ENCODE measurements at regions not wholly inside any gene's neighbourhood (a gene's known extent, or its start where the extent isn't known, plus 50 kb on each side); places are given as distances from the start of the nearest gene placed in this dataset.

GRCh38 chr11:92892802-92893684 is 76.4 kb upstream of the MTNR1B start:
- TF ChIP-seq CTCF (IDR thresholded peaks at IDR 0.05; ENCODE audit: low read depth, low read length, missing control alignments) = no peak
- in situ Hi-C loops (cut with HindIII; ENCODE audit: low sequenced_read_pairs) = no loop called here
- no peak for DNase-seq (ENCODE audit: low read depth)
- no peak overlapping the region for H3K4me3 ChIP-seq (ENCODE audit: low read depth, low read length)

GRCh38 chr11:92894197-92894596 is 75.3 kb upstream of the MTNR1B start:
- DNase-seq (ENCODE audit: low read depth) = peak; percentile 43
- no peak overlapping the region for H3K4me3 ChIP-seq (ENCODE audit: low read depth, low read length)
- in situ Hi-C loops (cut with HindIII; ENCODE audit: low sequenced_read_pairs) = no loop called here
- no peak for TF ChIP-seq CTCF (IDR thresholded peaks at IDR 0.05; ENCODE audit: low read depth, low read length, missing control alignments)

GRCh38 chr11:92897487-92897886 is 72.0 kb upstream of the MTNR1B start:
- in situ Hi-C loops (cut with HindIII; ENCODE audit: low sequenced_read_pairs) = no loop called here
- DNase-seq (ENCODE audit: low read depth) = no peak
- TF ChIP-seq CTCF (IDR thresholded peaks at IDR 0.05; ENCODE audit: low read depth, low read length, missing control alignments) = no peak
- H3K4me3 ChIP-seq (ENCODE audit: low read depth, low read length) = no peak overlapping the region

GRCh38 chr11:92902417-92902816 is 67.0 kb upstream of the MTNR1B start:
- no peak overlapping the region for H3K4me3 ChIP-seq (ENCODE audit: low read depth, low read length)
- in situ Hi-C loops (cut with HindIII; ENCODE audit: low sequenced_read_pairs) = no loop called here

GRCh38 chr11:92907671-92908070 is 61.8 kb upstream of the MTNR1B start:
- TF ChIP-seq CTCF (IDR thresholded peaks at IDR 0.05; ENCODE audit: low read depth, low read length, missing control alignments) = no peak
- in situ Hi-C loops (cut with HindIII; ENCODE audit: low sequenced_read_pairs) = no loop called here
- no peak overlapping the region for H3K4me3 ChIP-seq (ENCODE audit: low read depth, low read length)

More at GRCh38 chr11:92902417-92902816, 67.0 kb upstream of the MTNR1B start:
- DNase-seq (ENCODE audit: low read depth) = no peak
- no peak for TF ChIP-seq CTCF (IDR thresholded peaks at IDR 0.05; ENCODE audit: low read depth, low read length, missing control alignments)

GRCh38 chr11:92909214-92909613 is 60.2 kb upstream of the MTNR1B start:
- in situ Hi-C loops (cut with HindIII; ENCODE audit: low sequenced_read_pairs) = no loop called here
- TF ChIP-seq CTCF (IDR thresholded peaks at IDR 0.05; ENCODE audit: low read depth, low read length, missing control alignments) = no peak

More at GRCh38 chr11:92907671-92908070, 61.8 kb upstream of the MTNR1B start:
- DNase-seq (ENCODE audit: low read depth) = no peak

More at GRCh38 chr11:92909214-92909613, 60.2 kb upstream of the MTNR1B start:
- H3K4me3 ChIP-seq (ENCODE audit: low read depth, low read length) = no peak overlapping the region
- DNase-seq (ENCODE audit: low read depth) = no peak
